GM21528 (cell line): ENCODE measurements at regions not wholly inside any gene's neighbourhood (a gene's known extent, or its start where the extent isn't known, plus 50 kb on each side); places are given as distances from the start of the nearest gene placed in this dataset.

Experiments used
- ATAC-seq: cut with Tn5 transposase; IDR thresholded peaks from one replicate; pipeline ENCODE4 v1.9.1; 2021; ENCODE audit warnings: mild to moderate bottlenecking, moderate library complexity; ENCODE audit not compliant: unreplicated experiment, low FRiP score

- ATAC-seq = no peak
Observed at GRCh38 chr6:87995461-87995860, 52.2 kb upstream of the SPACA1 start.

GRCh38 chr6:87993356-87993755, 54.3 kb upstream of the SPACA1 start:
- ATAC-seq = no peak

- ATAC-seq = no peak
Observed at GRCh38 chr6:87990871-87991270, 56.8 kb upstream of the SPACA1 start.

- no peak for ATAC-seq
Observed at GRCh38 chr6:87982134-87982533, 65.5 kb upstream of the SPACA1 start.

GRCh38 chr6:87979737-87980136, 67.9 kb upstream of the SPACA1 start:
- no peak for ATAC-seq

- ATAC-seq = no peak
Observed at GRCh38 chr6:87976616-87977015, 71.0 kb upstream of the SPACA1 start.

GRCh38 chr6:87975561-87975960, 72.1 kb upstream of the SPACA1 start:
- no peak for ATAC-seq

GRCh38 chr6:87972279-87972678, 75.4 kb upstream of the SPACA1 start:
- no peak for ATAC-seq

GRCh38 chr6:87971605-87972262, 75.9 kb upstream of the SPACA1 start:
- ATAC-seq = no peak

GRCh38 chr6:87968435-87969278, 79.0 kb upstream of the SPACA1 start:
- ATAC-seq = peak; percentile 58

GRCh38 chr6:87965806-87966205, 81.8 kb upstream of the SPACA1 start:
- no peak for ATAC-seq

GRCh38 chr6:87959083-87959482, 88.6 kb upstream of the SPACA1 start:
- no peak for ATAC-seq

GRCh38 chr6:87951751-87952150, 95.9 kb upstream of the SPACA1 start:
- no peak for ATAC-seq

GRCh38 chr6:87950614-87951013, 97.0 kb upstream of the SPACA1 start:
- no peak for ATAC-seq

- no peak for ATAC-seq
Observed at GRCh38 chr6:87949194-87949593, 98.4 kb upstream of the SPACA1 start.

GRCh38 chr6:87946669-87947068, 101.0 kb upstream of the SPACA1 start:
- no peak for ATAC-seq

GRCh38 chr6:87945966-87946365, 101.7 kb upstream of the SPACA1 start:
- ATAC-seq = no peak

- no peak for ATAC-seq
Observed at GRCh38 chr6:87945181-87945580, 102.5 kb upstream of the SPACA1 start.

GRCh38 chr6:87944541-87944954, 103.1 kb upstream of the SPACA1 start:
- no peak for ATAC-seq

- ATAC-seq = no peak
Observed at GRCh38 chr6:87943191-87943590, 104.5 kb upstream of the SPACA1 start.

GRCh38 chr6:87941556-87942358, 105.9 kb upstream of the SPACA1 start:
- ATAC-seq = no peak
